Liver (tissue), 8 donors: ENCODE measurements at regions not wholly inside any gene's neighbourhood (a gene's known extent, or its start where the extent isn't known, plus 50 kb on each side); places are given as distances from the start of the nearest gene placed in this dataset.

Experiments used
- DNase-seq: peaks from one replicate; pipeline ENCODE4 v3.0.0-alpha.2; 2017; ENCODE audit warnings: low spot score
- H3K27ac ChIP-seq, 2 donors: one replicate each; pipeline ENCODE4 v1.7.0; 2013; ENCODE audit warnings: inconsistent platforms in 2 of 2, low read length in 2 of 2, control low read depth in 1 of 2, low read depth in 1 of 2, mild to moderate bottlenecking in 1 of 2
- H3K27me3 ChIP-seq, 4 donors: one replicate each; pipeline versions ENCODE4 v1.6.1 to v1.7.0; 2013; ENCODE audit warnings: low read length in 3 of 4, inconsistent platforms in 1 of 4, mild to moderate bottlenecking in 1 of 4, moderate library complexity in 1 of 4; ENCODE audit not compliant: control insufficient read depth in 4 of 4, insufficient read depth in 4 of 4
- H3K36me3 ChIP-seq, 4 donors: one replicate each; pipeline versions ENCODE4 v1.6.1 to v1.7.0; 2013; ENCODE audit warnings: low read length in 3 of 4, mild to moderate bottlenecking in 3 of 4, low read depth in 1 of 4, moderate library complexity in 1 of 4; ENCODE audit not compliant: control insufficient read depth in 4 of 4, insufficient read depth in 3 of 4
- H3K4me1 ChIP-seq, 4 donors: one replicate each; pipeline versions ENCODE4 v1.6.1 to v1.7.0; 2013; ENCODE audit warnings: low read length in 3 of 4, mild to moderate bottlenecking in 3 of 4, moderate library complexity in 1 of 4; ENCODE audit not compliant: control insufficient read depth in 4 of 4, insufficient read depth in 4 of 4
- H3K4me3 ChIP-seq, 3 donors: one replicate each; pipeline versions ENCODE4 v1.6.1 to v1.7.0; 2013; ENCODE audit warnings: low read length in 3 of 3, control low read depth in 1 of 3, low read depth in 1 of 3, mild to moderate bottlenecking in 1 of 3
- H3K9ac ChIP-seq, 2 donors: one replicate each; pipeline ENCODE4 v1.7.0; 2013; ENCODE audit warnings: low read length in 2 of 2, mild to moderate bottlenecking in 2 of 2, moderate library complexity in 2 of 2, control low read depth in 1 of 2, low read depth in 1 of 2
- H3K9me3 ChIP-seq, 4 donors: one replicate each; pipeline versions ENCODE4 v1.6.1 to v1.7.0; 2013; ENCODE audit warnings: low read length in 3 of 4; ENCODE audit not compliant: control insufficient read depth in 4 of 4
- FOXA1 ChIP-seq: IDR thresholded peaks from 2 replicates; pipeline ENCODE4 v1.6.1; 2016; ENCODE audit warnings: antibody characterized with exemption
- FOXA2 ChIP-seq: IDR thresholded peaks from 2 replicates; pipeline ENCODE4 v1.6.1; 2016; ENCODE audit warnings: antibody characterized with exemption
- GABPA ChIP-seq, 2 donors: IDR thresholded peaks in 1 of 2; conservative IDR thresholded peaks in 1 of 2; 2 replicates each; pipeline ENCODE4 v1.6.1; 2016; ENCODE audit warnings: antibody characterized with exemption in 2 of 2, mild to moderate bottlenecking in 1 of 2, moderate library complexity in 1 of 2
- HNF4A ChIP-seq, 2 donors: conservative IDR thresholded peaks; 2 replicates each; pipeline ENCODE4 v1.6.1; 2016; ENCODE audit warnings: antibody characterized with exemption in 2 of 2, mild to moderate bottlenecking in 2 of 2
- JUND ChIP-seq, 2 donors: IDR thresholded peaks; 2 replicates each; pipeline ENCODE4 v1.6.1; 2016; ENCODE audit warnings: antibody characterized with exemption in 2 of 2
- NR2F2 ChIP-seq: IDR thresholded peaks from 2 replicates; pipeline ENCODE4 v1.6.1; 2016; ENCODE audit warnings: antibody characterized with exemption
- RAD21 ChIP-seq, 2 donors: IDR thresholded peaks; 2 replicates each; pipeline ENCODE4 v1.6.1; 2016; ENCODE audit warnings: antibody characterized with exemption in 2 of 2, mild to moderate bottlenecking in 2 of 2
- SP1 ChIP-seq: IDR thresholded peaks from 2 replicates; pipeline ENCODE4 v1.6.1; 2018; ENCODE audit warnings: antibody characterized with exemption, mild to moderate bottlenecking
- TAF1 ChIP-seq: conservative IDR thresholded peaks from 2 replicates; pipeline ENCODE4 v1.6.1; 2016; ENCODE audit warnings: antibody characterized with exemption, mild to moderate bottlenecking
- YY1 ChIP-seq: IDR thresholded peaks from 2 replicates; pipeline ENCODE4 v1.6.1; 2016; ENCODE audit warnings: antibody characterized with exemption, mild to moderate bottlenecking
- WGBS: extraction: QIAGEN DNeasy Blood & Tissue Kit; methylation state at CpG from one replicate; pipeline ENCODE4 v1.1.7; 2013; 5-methylcytosine and 5-hydroxymethylcytosine counted together
- TF ChIP-seq, protein P1 (sequence below): IDR thresholded peaks from 2 replicates; pipeline ENCODE4 v1.6.1; 2016; ENCODE audit warnings: antibody characterized with exemption
- TF ChIP-seq, protein P2 (sequence below): fragments of 150-350 bp; IDR thresholded peaks from 2 replicates; pipeline ENCODE4 v1.5.1; 2017; ENCODE audit warnings: improper control_type of control experiment, low read depth, low read length; ENCODE audit not compliant: missing input control
- TF ChIP-seq, protein P3 (sequence below): IDR thresholded peaks from 2 replicates; pipeline ENCODE4 v1.6.1; 2016; ENCODE audit warnings: antibody characterized with exemption
- donor health status: healthy.
- donor health status: healthy.
- donor health status: healthy.
- donor health status: healthy.
- donor health status: healthy.

DNA sequence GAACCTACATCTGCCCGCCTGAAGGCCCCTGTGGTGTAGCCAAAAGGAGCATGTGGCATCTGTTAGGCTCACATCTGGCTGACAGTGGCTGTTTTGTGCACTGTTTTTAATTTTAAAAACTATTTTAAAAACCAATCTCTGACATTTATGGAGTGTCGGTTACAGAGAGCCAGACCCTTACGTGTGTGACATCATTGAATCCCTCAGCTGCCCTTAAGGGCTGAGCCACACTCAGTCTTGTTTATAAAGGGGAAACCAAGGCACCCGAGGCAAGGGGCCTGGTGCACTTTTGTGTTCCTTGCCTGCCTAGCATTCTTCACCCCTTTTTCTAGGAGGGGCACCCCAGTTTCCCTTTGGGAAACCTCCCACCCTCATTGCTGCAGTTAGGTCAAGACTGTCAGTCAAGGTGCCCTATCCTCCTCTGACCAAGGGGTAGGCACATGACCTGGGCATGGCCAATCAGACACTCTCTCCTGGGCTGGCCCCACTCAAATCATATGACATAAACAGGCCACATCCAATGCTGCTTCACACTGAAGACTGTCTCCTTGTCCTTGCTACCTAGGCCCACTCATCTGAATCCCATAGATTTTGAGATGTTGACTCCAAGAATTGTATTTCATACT is 105.3 kb downstream of the LSM3 start:
- Histone ChIP-seq H3K27me3 (peaks cover 0 to 2% (median 0%) of the 10 kb centered on the region in 4 donors), H3K36me3 (no peaks in the 10 kb centered on the region), H3K27ac (no peak overlapping the region), H3K9ac (no peak overlapping the region), H3K4me3 (no peak overlapping the region), H3K4me1 (no peaks in the 10 kb centered on the region), H3K9me3 (no peaks in the 10 kb centered on the region)
- no peak for DNase-seq
- WGBS: 91% methylated on average over 4 of the region's 4 CpGs
- TF ChIP-seq, protein P1, sequence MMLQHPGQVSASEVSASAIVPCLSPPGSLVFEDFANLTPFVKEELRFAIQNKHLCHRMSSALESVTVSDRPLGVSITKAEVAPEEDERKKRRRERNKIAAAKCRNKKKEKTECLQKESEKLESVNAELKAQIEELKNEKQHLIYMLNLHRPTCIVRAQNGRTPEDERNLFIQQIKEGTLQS: no peak
- TF ChIP-seq JUND (IDR thresholded peaks at IDR 0.05): no peak
- no peak for TF ChIP-seq SP1
- no peak for TF ChIP-seq RAD21 (IDR thresholded peaks at IDR 0.05)
- TF ChIP-seq FOXA2: no peak
- TF ChIP-seq GABPA (IDR thresholded peaks at IDR 0.05 in 1 of 2, conservative IDR thresholded peaks at IDR 0.05 in 1 of 2): no peak
- TF ChIP-seq, protein P2, sequence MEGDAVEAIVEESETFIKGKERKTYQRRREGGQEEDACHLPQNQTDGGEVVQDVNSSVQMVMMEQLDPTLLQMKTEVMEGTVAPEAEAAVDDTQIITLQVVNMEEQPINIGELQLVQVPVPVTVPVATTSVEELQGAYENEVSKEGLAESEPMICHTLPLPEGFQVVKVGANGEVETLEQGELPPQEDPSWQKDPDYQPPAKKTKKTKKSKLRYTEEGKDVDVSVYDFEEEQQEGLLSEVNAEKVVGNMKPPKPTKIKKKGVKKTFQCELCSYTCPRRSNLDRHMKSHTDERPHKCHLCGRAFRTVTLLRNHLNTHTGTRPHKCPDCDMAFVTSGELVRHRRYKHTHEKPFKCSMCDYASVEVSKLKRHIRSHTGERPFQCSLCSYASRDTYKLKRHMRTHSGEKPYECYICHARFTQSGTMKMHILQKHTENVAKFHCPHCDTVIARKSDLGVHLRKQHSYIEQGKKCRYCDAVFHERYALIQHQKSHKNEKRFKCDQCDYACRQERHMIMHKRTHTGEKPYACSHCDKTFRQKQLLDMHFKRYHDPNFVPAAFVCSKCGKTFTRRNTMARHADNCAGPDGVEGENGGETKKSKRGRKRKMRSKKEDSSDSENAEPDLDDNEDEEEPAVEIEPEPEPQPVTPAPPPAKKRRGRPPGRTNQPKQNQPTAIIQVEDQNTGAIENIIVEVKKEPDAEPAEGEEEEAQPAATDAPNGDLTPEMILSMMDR: no peak
- no peak for TF ChIP-seq NR2F2
- no peak for TF ChIP-seq TAF1
- no peak for TF ChIP-seq FOXA1
- TF ChIP-seq YY1: no peak

DNA sequence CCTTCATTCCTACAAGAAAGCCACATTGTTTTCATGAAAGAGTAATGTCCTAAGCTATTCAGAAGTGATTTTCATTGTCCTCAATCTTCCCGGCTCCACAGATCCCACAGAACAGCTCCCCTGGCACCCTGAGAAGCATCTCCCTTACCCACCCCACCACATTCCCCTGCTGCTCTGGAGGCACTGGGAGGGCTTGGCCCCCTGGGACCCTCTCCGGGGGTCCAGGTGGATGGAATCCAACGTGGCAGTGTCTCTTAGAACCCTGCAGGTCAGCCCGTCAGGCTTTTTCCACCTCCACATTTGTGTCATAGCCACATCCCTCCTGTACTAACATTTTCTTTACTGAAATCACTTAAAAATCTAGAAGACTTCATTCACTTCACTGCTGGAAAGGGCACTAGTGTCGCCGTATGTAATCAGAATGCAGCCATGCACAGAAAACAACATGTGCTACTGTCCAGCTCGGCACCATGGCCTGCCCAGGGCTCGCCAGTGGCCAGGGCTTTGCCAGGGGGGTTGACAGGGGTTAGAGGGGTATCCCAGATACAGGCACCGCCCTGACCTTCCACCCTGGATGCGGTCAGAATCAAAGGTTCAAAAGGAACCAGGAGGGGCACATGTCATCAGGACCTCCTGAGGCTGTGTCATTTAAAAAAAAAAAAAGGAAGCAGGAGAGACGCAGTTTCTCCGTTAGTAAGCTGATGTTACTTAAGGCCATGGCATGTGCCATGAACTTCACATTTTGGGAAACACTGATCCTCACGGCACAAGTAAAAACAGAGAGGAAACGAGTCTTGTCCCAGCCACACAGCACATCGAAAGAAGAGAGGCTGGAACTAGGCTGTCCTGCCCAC is 106.3 kb downstream of the LSM3 start:
- Histone ChIP-seq H3K4me3 (no peak overlapping the region), H3K27ac (no peak overlapping the region), H3K9me3 (no peaks in the 10 kb centered on the region), H3K4me1 (no peaks in the 10 kb centered on the region), H3K36me3 (no peaks in the 10 kb centered on the region), H3K27me3 (no peaks in the 10 kb centered on the region), H3K9ac (no peak overlapping the region)
- TF ChIP-seq HNF4A (conservative IDR thresholded peaks at IDR 0.05): no peak
- TF ChIP-seq FOXA2: no peak
- no peak for TF ChIP-seq NR2F2
- TF ChIP-seq, protein P3, sequence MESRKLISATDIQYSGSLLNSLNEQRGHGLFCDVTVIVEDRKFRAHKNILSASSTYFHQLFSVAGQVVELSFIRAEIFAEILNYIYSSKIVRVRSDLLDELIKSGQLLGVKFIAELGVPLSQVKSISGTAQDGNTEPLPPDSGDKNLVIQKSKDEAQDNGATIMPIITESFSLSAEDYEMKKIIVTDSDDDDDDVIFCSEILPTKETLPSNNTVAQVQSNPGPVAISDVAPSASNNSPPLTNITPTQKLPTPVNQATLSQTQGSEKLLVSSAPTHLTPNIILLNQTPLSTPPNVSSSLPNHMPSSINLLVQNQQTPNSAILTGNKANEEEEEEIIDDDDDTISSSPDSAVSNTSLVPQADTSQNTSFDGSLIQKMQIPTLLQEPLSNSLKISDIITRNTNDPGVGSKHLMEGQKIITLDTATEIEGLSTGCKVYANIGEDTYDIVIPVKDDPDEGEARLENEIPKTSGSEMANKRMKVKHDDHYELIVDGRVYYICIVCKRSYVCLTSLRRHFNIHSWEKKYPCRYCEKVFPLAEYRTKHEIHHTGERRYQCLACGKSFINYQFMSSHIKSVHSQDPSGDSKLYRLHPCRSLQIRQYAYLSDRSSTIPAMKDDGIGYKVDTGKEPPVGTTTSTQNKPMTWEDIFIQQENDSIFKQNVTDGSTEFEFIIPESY: no peak
- TF ChIP-seq SP1: no peak
- no peak for TF ChIP-seq YY1
- DNase-seq: no peak
- 83% methylated on average over 15 of the region's 15 CpGs for WGBS

DNA sequence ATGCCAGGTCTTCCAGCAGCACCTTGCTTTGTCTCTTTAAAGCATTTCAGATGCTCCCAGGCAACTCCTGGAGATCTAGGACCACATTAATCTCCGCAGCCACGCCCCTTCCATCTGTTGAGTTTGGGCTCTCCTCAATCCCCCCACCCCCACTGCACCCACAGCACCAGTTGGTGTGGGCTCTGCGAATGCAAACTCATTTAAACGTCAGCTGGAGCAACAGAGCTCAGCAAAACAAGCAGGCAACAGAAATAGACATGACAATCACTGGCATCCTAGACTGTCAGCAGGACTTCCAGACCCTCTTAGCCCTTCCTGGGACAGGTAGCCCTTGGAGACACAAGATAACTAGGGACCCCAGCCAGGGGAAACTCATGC is 106.9 kb downstream of the LSM3 start:
- no peaks in the 10 kb centered on the region for H3K4me1 ChIP-seq
- no peaks in the 10 kb centered on the region for H3K27me3 ChIP-seq
- H3K9me3 ChIP-seq: no peaks in the 10 kb centered on the region
- no peak for TF ChIP-seq NR2F2
- no peak for TF ChIP-seq FOXA2
- H3K36me3 ChIP-seq: no peaks in the 10 kb centered on the region
- H3K27ac ChIP-seq: no peak overlapping the region
- WGBS: 75% methylated on average over 4 of the region's 4 CpGs
- DNase-seq: no peak
- H3K4me3 ChIP-seq: no peak overlapping the region
- no peak overlapping the region for H3K9ac ChIP-seq
